ENCODE measurements at regions not wholly inside any gene's neighbourhood (a gene's known extent, or its start where the extent isn't known, plus 50 kb on each side); places are given as distances from the start of the nearest gene placed in this dataset.

DNA sequence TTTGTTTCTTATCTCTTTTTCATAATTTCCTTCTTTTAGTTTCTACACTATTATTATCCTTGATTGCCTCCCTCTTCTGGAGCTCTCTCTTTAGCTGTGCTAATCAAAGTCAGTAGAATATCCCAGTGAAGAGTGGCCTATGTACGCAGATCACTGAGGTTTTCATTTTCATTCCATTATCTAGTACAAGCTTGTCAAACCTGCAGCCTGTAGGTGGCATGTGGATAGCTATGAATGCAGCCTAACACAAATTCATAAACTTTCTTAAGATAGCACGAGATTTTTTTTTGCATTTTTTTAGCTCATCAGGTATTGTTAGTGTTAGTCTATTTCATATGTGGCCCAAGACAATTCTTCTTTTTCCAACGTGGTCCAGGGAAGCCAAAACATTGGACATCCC is 825.7 kb upstream of the MAP3K7 start:
- DNase-seq (ENCODE audit: low read depth in 4 of 6, low spot score in 6 of 6) = no peak
- peaks cover 5% of the 10 kb centered on the region for H3K9me3 ChIP-seq (ENCODE audit: control insufficient read depth, insufficient read depth, low read length)
- H3K27ac ChIP-seq (ENCODE audit: low read depth, low read length) = no peak overlapping the region
- H3K4me1 ChIP-seq (ENCODE audit: control insufficient read depth, insufficient read depth, low read length) = no peaks in the 10 kb centered on the region
- no peaks in the 10 kb centered on the region for H3K36me3 ChIP-seq (ENCODE audit: control insufficient read depth, insufficient read depth, low read length)
- WGBS (ENCODE audit: insufficient coverage) = no CpG with 5 or more reads among the region's 3 CpGs
- H3K4me3 ChIP-seq (ENCODE audit: low read depth, low read length) = no peak overlapping the region
- H3K27me3 ChIP-seq (ENCODE audit: control insufficient read depth, insufficient read depth, low read length) = no peaks in the 10 kb centered on the region

DNA sequence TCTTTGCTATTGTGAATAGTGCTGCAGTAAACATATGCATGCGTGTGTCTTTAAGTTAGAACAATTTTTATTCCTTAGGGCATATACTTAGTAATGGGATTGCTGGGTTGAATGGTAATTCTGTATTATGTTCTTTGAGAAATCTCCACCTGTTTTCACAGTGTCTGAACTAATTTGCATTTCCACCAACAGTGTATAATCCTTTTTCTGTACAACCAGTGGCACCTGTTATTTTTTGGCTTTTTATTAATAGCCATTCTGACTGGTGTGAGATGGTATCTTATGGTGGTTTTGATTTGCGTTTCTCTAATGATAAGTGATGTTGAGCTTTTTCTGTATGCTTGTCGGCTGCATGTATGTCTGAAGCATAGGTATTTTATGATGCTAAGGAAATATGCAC is 820.8 kb upstream of the MAP3K7 start:
- no peak overlapping the region for H3K4me3 ChIP-seq (ENCODE audit: low read depth, low read length)
- H3K27ac ChIP-seq (ENCODE audit: low read depth, low read length) = no peak overlapping the region
- H3K36me3 ChIP-seq (ENCODE audit: control insufficient read depth, insufficient read depth, low read length) = no peaks in the 10 kb centered on the region
- DNase-seq (ENCODE audit: low read depth in 4 of 6, low spot score in 6 of 6) = no peak
- no peaks in the 10 kb centered on the region for H3K27me3 ChIP-seq (ENCODE audit: control insufficient read depth, insufficient read depth, low read length)
- peaks cover 8% of the 10 kb centered on the region for H3K9me3 ChIP-seq (ENCODE audit: control insufficient read depth, insufficient read depth, low read length)
- H3K4me1 ChIP-seq (ENCODE audit: control insufficient read depth, insufficient read depth, low read length) = no peaks in the 10 kb centered on the region
- WGBS (ENCODE audit: insufficient coverage) = 86% methylated on average over 2 of the region's 3 CpGs

DNA sequence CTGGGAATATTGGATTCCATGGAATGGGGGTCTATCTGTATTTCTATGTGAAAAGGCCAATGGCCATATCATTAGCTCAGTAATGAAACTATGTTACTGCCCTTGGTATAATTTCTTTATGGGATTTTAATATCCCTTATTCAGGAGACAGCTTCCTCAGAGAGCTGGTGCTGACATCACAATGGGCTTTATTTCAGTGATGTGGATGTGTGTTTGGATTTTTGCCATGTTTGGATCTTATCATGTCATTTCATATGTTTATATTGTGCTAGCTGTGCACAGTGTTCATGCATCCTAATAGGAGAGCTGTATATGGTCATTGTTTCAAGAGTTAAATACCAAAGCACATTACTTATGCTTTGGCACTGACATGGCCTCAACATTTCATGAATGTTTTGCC is 806.1 kb upstream of the MAP3K7 start:
- Histone ChIP-seq H3K27me3 (ENCODE audit: control insufficient read depth, insufficient read depth, low read length) (no peaks in the 10 kb centered on the region), H3K4me3 (ENCODE audit: low read depth, low read length) (no peak overlapping the region), H3K9me3 (ENCODE audit: control insufficient read depth, insufficient read depth, low read length) (no peaks in the 10 kb centered on the region), H3K36me3 (ENCODE audit: control insufficient read depth, insufficient read depth, low read length) (no peaks in the 10 kb centered on the region), H3K4me1 (ENCODE audit: control insufficient read depth, insufficient read depth, low read length) (no peaks in the 10 kb centered on the region), H3K27ac (ENCODE audit: low read depth, low read length) (no peak overlapping the region)
- no peak for DNase-seq (ENCODE audit: low read depth in 4 of 6, low spot score in 6 of 6)

DNA sequence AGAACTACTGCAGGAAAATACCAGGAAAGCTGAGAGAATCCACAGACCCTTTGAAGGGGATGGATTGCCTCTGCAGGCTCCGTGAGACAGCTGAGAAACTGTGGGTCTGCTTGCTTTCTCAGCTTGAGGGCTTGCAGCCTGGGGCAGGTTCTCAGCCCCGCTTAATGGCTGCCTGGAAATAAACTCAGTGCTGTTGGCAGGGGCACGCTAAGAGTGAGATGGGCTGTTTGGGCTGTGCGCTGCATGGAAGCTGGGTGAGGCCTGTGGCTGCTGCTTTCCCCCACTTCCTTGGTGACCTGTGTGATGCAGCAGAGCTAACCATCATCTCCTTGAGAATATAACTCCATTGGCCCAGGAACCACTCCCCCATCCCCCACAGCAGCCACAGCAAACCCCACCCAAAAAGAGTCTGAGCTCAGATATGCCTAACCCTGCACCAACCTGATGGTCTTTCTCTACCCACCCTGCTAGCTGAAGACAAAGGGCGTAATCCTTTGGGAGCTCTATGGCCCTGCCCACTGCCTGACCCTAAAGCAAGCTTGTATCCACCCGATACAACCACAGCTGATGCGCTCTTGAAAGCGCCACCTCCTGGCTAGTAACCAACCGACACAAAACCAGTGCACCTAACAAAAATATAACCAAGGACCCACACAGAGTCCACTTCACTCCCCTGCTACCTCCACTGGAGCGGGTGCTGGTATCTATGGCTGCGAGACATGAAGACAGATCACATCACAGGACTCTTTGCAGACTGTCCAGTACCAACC is 800.6 kb upstream of the MAP3K7 start:
- Histone ChIP-seq H3K27ac (ENCODE audit: low read depth, low read length) (no peak overlapping the region), H3K4me1 (ENCODE audit: control insufficient read depth, insufficient read depth, low read length) (no peaks in the 10 kb centered on the region), H3K4me3 (ENCODE audit: low read depth, low read length) (no peak overlapping the region), H3K27me3 (ENCODE audit: control insufficient read depth, insufficient read depth, low read length) (no peaks in the 10 kb centered on the region), H3K36me3 (ENCODE audit: control insufficient read depth, insufficient read depth, low read length) (no peaks in the 10 kb centered on the region), H3K9me3 (ENCODE audit: control insufficient read depth, insufficient read depth, low read length) (peaks cover 2% of the 10 kb centered on the region)
- no peak for DNase-seq (ENCODE audit: low read depth in 4 of 6, low spot score in 6 of 6)
- WGBS (ENCODE audit: insufficient coverage) = 86% methylated on average over 10 of the region's 11 CpGs

DNA sequence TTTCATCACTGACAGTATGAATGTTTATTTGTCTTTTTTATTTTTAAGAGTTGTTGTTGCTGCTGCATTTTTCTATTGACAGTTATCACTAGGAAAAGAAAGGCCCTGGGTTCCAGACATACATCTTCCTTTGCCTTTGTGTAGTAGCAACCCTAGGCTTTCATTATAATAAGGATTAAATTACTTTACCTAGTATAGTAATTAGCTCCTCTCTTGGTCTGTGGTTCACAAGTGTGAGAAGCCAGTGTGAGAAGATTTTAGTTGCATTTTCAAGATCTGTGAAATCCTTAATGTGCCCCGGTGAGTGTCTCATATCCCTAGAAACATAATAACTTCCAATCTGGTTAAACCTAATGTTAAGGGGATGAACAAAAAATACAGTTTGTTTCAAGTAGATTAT is 799.3 kb upstream of the MAP3K7 start:
- Histone ChIP-seq H3K27ac (ENCODE audit: low read depth, low read length) (no peak overlapping the region), H3K4me1 (ENCODE audit: control insufficient read depth, insufficient read depth, low read length) (no peaks in the 10 kb centered on the region), H3K27me3 (ENCODE audit: control insufficient read depth, insufficient read depth, low read length) (no peaks in the 10 kb centered on the region), H3K9me3 (ENCODE audit: control insufficient read depth, insufficient read depth, low read length) (peaks cover 2% of the 10 kb centered on the region), H3K4me3 (ENCODE audit: low read depth, low read length) (no peak overlapping the region), H3K36me3 (ENCODE audit: control insufficient read depth, insufficient read depth, low read length) (no peaks in the 10 kb centered on the region)
- no peak for DNase-seq (ENCODE audit: low read depth in 4 of 6, low spot score in 6 of 6)
- WGBS (ENCODE audit: insufficient coverage) = no CpG with 5 or more reads among the region's 1 CpG

DNA sequence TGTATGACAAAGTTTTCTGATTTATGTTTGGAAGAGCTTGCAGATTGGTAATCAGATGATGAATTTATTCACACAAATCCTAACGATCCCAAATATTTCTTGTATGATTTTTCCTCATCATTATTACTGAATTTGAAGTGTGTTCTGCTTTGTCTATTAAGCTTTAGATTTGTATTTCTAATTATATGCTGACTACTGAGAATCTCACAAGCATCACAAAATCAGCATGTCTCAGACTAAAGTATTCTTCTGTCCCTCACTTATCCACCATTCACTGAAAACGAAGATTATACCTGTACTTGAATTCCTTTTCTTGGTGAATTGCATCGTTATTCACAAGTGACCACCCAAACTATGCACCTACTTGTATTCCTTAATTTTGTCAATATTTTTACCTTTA is 796.3 kb upstream of the MAP3K7 start:
- H3K4me1 ChIP-seq (ENCODE audit: control insufficient read depth, insufficient read depth, low read length) = no peaks in the 10 kb centered on the region
- no peak overlapping the region for H3K4me3 ChIP-seq (ENCODE audit: low read depth, low read length)
- WGBS (ENCODE audit: insufficient coverage) = 90% methylated on average over 2 of the region's 3 CpGs
- no peak overlapping the region for H3K27ac ChIP-seq (ENCODE audit: low read depth, low read length)
- peaks cover 2% of the 10 kb centered on the region for H3K9me3 ChIP-seq (ENCODE audit: control insufficient read depth, insufficient read depth, low read length)
- DNase-seq (ENCODE audit: low read depth in 4 of 6, low spot score in 6 of 6) = no peak
- H3K27me3 ChIP-seq (ENCODE audit: control insufficient read depth, insufficient read depth, low read length) = no peaks in the 10 kb centered on the region
- H3K36me3 ChIP-seq (ENCODE audit: control insufficient read depth, insufficient read depth, low read length) = no peaks in the 10 kb centered on the region

DNA sequence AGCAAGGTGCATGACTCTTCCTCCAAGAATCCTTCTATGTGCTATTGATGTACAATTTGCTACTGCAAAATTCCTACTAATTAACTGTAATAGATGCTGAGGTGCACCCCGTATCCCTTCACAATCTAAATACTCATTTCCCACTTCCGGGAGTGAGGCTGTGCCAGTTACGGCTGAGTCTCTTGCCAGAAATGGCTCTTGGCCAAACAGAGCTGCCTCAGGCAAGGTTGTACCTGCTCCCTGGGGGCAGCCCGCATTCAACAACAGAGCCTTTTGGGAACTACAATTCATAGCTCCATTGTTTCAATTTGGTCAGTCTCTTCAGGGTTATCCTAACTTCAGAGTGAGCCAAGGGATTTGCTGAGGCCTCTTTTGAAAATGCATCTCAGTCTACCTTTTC is 789.8 kb upstream of the MAP3K7 start:
- no peaks in the 10 kb centered on the region for H3K36me3 ChIP-seq (ENCODE audit: control insufficient read depth, insufficient read depth, low read length)
- H3K4me1 ChIP-seq (ENCODE audit: control insufficient read depth, insufficient read depth, low read length) = no peaks in the 10 kb centered on the region
- no peaks in the 10 kb centered on the region for H3K9me3 ChIP-seq (ENCODE audit: control insufficient read depth, insufficient read depth, low read length)
- no peak overlapping the region for H3K27ac ChIP-seq (ENCODE audit: low read depth, low read length)
- no peaks in the 10 kb centered on the region for H3K27me3 ChIP-seq (ENCODE audit: control insufficient read depth, insufficient read depth, low read length)
- WGBS (ENCODE audit: insufficient coverage) = 60% methylated on average over 4 of the region's 4 CpGs
- no peak overlapping the region for H3K4me3 ChIP-seq (ENCODE audit: low read depth, low read length)
- peak in 1 of 6 donors; percentile 34 for DNase-seq (ENCODE audit: low read depth in 4 of 6, low spot score in 6 of 6)

DNA sequence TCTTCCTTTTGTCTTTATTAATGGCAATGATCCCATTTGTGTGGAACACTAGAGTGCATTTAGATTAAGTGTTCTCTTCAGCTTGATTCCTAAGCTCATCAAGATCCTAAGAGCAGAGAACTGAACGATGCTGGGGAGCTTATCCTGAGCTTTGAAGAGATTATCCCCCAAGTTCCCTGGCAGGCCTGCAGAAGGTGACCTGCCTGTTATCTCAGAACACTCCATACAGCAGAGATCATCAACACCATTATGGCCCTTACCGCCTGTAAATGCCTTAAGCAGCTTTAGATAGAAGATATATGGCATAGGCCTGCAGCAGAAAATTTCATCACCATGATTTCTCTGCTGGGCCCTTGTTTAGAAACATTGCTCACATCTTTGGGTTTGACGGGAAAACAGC is 779.9 kb upstream of the MAP3K7 start:
- H3K4me1 ChIP-seq (ENCODE audit: control insufficient read depth, insufficient read depth, low read length) = no peaks in the 10 kb centered on the region
- WGBS (ENCODE audit: insufficient coverage) = 85% methylated on average over 2 of the region's 3 CpGs
- H3K36me3 ChIP-seq (ENCODE audit: control insufficient read depth, insufficient read depth, low read length) = no peaks in the 10 kb centered on the region
- H3K27ac ChIP-seq (ENCODE audit: low read depth, low read length) = no peak overlapping the region
- H3K4me3 ChIP-seq (ENCODE audit: low read depth, low read length) = no peak overlapping the region
- H3K27me3 ChIP-seq (ENCODE audit: control insufficient read depth, insufficient read depth, low read length) = no peaks in the 10 kb centered on the region
- no peak for DNase-seq (ENCODE audit: low read depth in 4 of 6, low spot score in 6 of 6)
- no peaks in the 10 kb centered on the region for H3K9me3 ChIP-seq (ENCODE audit: control insufficient read depth, insufficient read depth, low read length)

DNA sequence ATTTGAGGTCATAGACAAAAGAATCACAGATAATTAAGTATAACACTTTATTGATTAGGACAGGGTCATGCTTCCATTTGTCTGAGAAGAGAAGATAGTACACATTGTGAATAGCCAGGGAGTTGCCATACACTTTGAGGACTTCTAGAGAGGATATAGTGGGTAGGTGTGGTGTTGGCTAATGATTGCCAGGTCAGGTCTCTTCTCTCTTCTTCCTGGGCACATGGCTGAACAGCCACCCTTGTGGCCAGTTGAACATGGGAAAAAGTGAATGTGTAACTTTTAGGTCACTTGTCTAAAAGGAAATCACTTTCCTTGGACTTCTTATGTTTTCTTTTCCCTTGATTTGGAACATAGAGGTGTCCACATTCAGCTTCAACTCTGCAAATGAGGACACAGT is 772.1 kb upstream of the MAP3K7 start:
- Histone ChIP-seq H3K27ac (ENCODE audit: low read depth, low read length) (no peak overlapping the region), H3K36me3 (ENCODE audit: control insufficient read depth, insufficient read depth, low read length) (no peaks in the 10 kb centered on the region), H3K27me3 (ENCODE audit: control insufficient read depth, insufficient read depth, low read length) (no peaks in the 10 kb centered on the region), H3K9me3 (ENCODE audit: control insufficient read depth, insufficient read depth, low read length) (no peaks in the 10 kb centered on the region), H3K4me1 (ENCODE audit: control insufficient read depth, insufficient read depth, low read length) (no peaks in the 10 kb centered on the region), H3K4me3 (ENCODE audit: low read depth, low read length) (no peak overlapping the region)
- no peak for DNase-seq (ENCODE audit: low read depth in 4 of 6, low spot score in 6 of 6)

DNA sequence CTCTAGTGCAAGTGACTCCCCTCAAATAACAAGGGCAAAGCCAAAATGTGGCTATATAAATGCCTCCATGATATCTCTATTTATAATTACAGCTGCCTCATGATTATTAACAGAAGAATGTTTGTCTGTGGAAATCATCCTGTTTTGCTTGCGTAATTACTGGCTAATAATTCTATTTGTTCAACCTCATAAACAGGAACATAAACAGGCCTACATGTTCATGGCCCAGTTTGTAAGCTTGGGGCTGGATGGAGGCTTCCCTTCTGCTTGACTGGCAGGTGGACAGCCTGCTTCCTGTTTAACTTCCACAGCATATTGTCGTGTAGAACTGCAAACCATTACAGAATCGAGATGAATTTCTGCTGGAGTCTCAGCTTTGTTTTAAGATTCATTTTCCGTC is 766.0 kb upstream of the MAP3K7 start:
- no peaks in the 10 kb centered on the region for H3K4me1 ChIP-seq (ENCODE audit: control insufficient read depth, insufficient read depth, low read length)
- H3K36me3 ChIP-seq (ENCODE audit: control insufficient read depth, insufficient read depth, low read length) = no peaks in the 10 kb centered on the region
- H3K27me3 ChIP-seq (ENCODE audit: control insufficient read depth, insufficient read depth, low read length) = no peaks in the 10 kb centered on the region
- DNase-seq (ENCODE audit: low read depth in 4 of 6, low spot score in 6 of 6) = no peak
- H3K9me3 ChIP-seq (ENCODE audit: control insufficient read depth, insufficient read depth, low read length) = no peaks in the 10 kb centered on the region
- 60% methylated on average over 1 of the region's 4 CpGs for WGBS (ENCODE audit: insufficient coverage)
- H3K4me3 ChIP-seq (ENCODE audit: low read depth, low read length) = no peak overlapping the region
- no peak overlapping the region for H3K27ac ChIP-seq (ENCODE audit: low read depth, low read length)
